HCT116 (cell line): ENCODE measurements at regions not wholly inside any gene's neighbourhood (a gene's known extent, or its start where the extent isn't known, plus 50 kb on each side); places are given as distances from the start of the nearest gene placed in this dataset.

Experiments used
- CTCF ChIP-seq, 3 experiments: fragments of 200-600 bp in 1 of 3; sonication (generic) in 1 of 3; IDR thresholded peaks in 2 of 3; conservative IDR thresholded peaks in 1 of 3; 2 replicates each; pipeline ENCODE4 v1.5.1; 2012 to 2017; ENCODE audit warnings: low read depth in 2 of 3, low read length in 2 of 3, antibody characterized with exemption in 1 of 3, borderline replicate concordance in 1 of 3, control low read depth in 1 of 3, mild to moderate bottlenecking in 1 of 3, mixed read lengths in 1 of 3, mixed run types in 1 of 3, moderate library complexity in 1 of 3; ENCODE audit not compliant: insufficient read depth in 1 of 3
- EZH2 ChIP-seq: fragments of 200-600 bp; sonication (generic); IDR thresholded peaks from 2 replicates; pipeline ENCODE4 v1.6.1; 2017; ENCODE audit warnings: antibody characterized with exemption, mixed run types
- RAD21 ChIP-seq: IDR thresholded peaks from 2 replicates; pipeline ENCODE4 v1.6.1; 2012; ENCODE audit warnings: low read depth, mild to moderate bottlenecking
- SIN3A ChIP-seq: IDR thresholded peaks from 2 replicates; pipeline ENCODE4 v1.6.1; 2012; ENCODE audit warnings: low read depth
- SRF ChIP-seq: IDR thresholded peaks from 2 replicates; pipeline ENCODE4 v1.6.1; 2012; ENCODE audit warnings: low read depth
- ZBTB33 ChIP-seq: IDR thresholded peaks from 2 replicates; pipeline ENCODE4 v1.6.1; 2011; ENCODE audit warnings: mild to moderate bottlenecking, low read length, moderate library complexity; ENCODE audit not compliant: insufficient replicate concordance; ENCODE audit errors: extremely low read depth
- ZNF274 ChIP-seq: fragments of 200-500 bp; sonication (Bioruptor generic); IDR thresholded peaks from 2 replicates; pipeline ENCODE4 v1.6.1; 2014; ENCODE audit warnings: mild to moderate bottlenecking, low read depth, low read length, inconsistent platforms

- TF ChIP-seq CTCF (IDR thresholded peaks at IDR 0.05 in 2 of 3, conservative IDR thresholded peaks at IDR 0.05 in 1 of 3; ENCODE audit: borderline replicate concordance in 1 of 3, insufficient read depth in 1 of 3, low read depth in 2 of 3, low read length in 2 of 3), result no peak
- TF ChIP-seq SRF, result no peak
- no peak for TF ChIP-seq ZNF274
- TF ChIP-seq ZBTB33, result no peak
- no peak for TF ChIP-seq EZH2
- no peak for TF ChIP-seq RAD21
- TF ChIP-seq SIN3A, result no peak
These were observed 57.5 kb upstream of the NANOGP8 start for GRCh38 chr15:35142578-35142977.
